NCI-H748 (cell line): ENCODE measurements at regions not wholly inside any gene's neighbourhood (a gene's known extent, or its start where the extent isn't known, plus 50 kb on each side); places are given as distances from the start of the nearest gene placed in this dataset.
"Not testable (repeated sequence)": the region's sequence is repeated elsewhere in the genome, so short reads cannot be mapped to it uniquely, and the experiment has no call there.

ENCODE experiments used
- DNase-seq: peaks from one replicate; lab custom pipeline; 2025; ENCODE audit not compliant: unreplicated experiment; lab: John Stamatoyannopoulos, UW

GRCh38 chr2:31813016-31813415, 197.8 kb downstream of the MEMO1 start:
- DNase-seq, result no peak

DNA sequence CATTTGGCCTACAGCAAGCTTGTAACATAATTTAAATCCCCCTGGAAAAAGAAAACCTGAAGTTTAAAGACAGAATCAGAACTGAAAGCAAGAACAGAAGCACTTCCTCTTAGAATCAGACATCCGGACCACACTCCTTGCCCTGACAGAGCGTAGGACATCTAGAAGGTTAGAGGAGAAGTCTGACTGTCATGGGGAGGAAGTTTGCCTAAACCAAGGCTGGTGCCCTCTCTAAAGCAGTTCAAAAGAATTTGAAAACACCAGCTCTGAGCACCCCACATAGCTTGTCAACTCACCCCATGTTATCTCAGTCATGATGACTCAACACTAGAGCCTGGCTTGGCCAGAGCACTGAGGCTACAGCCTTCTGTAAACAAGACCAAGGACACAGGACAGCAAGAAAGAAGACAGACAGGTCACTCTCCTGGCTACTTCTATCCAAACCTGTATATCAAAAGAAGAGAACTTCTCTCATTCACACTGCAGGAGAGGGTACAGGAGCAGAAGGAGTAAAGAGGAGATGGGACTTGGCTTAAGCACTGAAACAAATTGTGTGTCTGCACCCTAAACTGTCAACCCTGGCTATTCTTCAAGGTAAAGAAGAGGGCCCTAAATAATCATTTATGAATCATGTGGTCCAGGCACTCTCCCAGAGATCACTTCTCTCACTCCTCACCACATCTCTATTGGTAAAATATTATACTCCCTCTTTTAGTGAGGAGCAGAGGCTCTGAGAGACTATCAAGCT, 198.6 kb downstream of the MEMO1 start:
- DNase-seq, result no peak

- no peak for DNase-seq
Measured at GRCh38 chr2:31811482-31811881, 199.3 kb downstream of the MEMO1 start.

DNA sequence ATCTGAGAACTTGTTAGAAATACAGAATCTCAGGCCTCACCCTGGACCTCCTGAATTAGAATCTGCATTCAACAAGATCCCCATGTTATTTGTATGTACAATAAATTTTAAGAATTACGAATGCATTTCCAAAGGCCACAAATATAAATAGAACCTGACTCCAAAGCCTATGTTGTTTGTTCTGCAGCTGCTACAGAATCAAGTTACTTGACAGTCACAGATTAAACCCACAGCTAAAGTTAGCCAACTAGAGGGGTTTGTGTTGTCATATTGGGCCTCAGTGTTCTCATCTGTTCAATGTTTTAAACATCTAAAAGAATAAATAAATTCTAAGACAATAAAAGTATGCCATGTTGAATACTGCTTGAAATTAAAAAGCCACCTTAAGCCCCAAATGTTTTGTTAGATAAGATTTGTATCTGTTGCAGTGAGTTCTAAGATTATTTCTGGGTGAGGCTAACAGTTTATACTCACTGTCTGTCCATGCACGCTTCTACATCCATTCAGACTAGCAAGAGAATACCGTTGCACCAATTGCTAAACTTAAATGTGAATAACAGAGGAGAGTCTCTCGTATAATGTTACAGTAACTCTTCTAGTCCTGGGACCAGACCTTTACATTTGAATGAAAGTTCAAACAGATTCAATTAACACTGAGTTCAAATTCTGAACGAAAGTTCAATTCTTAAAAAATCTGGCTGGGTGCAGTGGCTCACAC, 200.4 kb downstream of the MEMO1 start:
- no peak for DNase-seq

DNA sequence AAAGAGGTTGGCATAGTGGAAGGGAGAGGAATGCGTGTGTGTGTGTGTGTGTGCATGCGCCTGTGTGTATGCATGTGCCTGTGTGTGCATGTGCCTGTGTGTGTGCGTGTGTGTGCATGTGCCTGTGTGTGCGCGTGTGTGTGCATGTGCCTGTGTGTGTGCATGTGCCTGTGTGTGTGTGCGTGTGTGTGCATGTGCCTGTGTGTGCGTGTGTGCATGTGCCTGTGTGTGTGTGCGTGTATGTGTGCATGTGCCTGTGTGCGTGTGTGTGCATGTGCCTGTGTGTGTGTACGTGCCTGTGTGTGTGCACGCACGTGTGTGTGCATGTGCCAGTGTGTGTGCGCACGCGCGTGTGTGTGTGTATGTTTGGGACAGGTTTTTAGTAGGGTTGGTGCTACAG, 205.1 kb downstream of the MEMO1 start:
- DNase-seq, result no peak

GRCh38 chr2:31803481-31804153, 207.2 kb downstream of the MEMO1 start:
- not testable (repeated sequence) for DNase-seq

DNA sequence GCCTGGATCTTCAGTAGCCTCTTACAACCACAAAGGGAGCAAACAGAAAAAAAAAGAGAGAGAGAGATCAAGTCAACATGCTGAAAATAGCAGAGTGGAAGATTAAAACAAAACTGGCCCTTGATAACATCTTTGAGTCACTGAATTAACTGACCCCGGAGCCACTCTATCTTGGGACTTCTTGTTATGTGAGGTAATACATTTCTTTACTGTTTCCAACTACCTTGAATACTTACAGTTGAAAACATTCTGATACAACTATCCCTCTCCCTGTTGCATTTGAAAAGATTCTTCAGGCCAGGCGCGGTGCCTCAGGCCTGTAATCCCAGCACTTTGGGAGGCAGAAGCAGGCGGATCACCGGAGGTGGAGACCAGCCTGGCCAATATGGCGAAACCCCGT, 208.1 kb downstream of the MEMO1 start:
- no peak for DNase-seq

DNA sequence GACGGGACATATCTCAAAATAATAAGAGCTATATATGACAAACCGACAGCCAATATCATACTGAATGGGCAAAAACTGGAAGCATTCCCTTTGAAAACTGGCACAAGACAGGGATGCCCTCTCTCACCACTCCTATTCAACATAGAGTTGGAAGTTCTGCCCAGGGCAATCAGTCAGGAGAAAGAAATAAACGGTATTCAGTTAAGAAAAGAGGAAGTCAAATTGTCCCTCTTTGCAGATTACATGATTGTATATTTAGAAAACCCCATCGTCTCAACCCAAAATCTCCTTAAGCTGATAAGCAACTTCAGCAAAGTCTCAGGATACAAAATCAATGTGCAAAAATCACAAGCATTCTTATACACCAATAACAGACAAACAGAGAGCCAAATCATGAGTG, 211.5 kb downstream of the MEMO1 start:
- DNase-seq, result not testable (repeated sequence)

- no peak for DNase-seq
Measured at GRCh38 chr2:31788273-31788672, 207.5 kb upstream of the SRD5A2 start.

- DNase-seq, result no peak
Measured at GRCh38 chr2:31785876-31786275, 205.1 kb upstream of the SRD5A2 start.

- no peak for DNase-seq
Measured at GRCh38 chr2:31784868-31785267, 204.1 kb upstream of the SRD5A2 start.

GRCh38 chr2:31783446-31784091, 202.8 kb upstream of the SRD5A2 start:
- DNase-seq, result not testable (repeated sequence)

GRCh38 chr2:31778153-31778552, 197.4 kb upstream of the SRD5A2 start:
- DNase-seq, result no peak

- no peak for DNase-seq
Measured at GRCh38 chr2:31770741-31771140, 190.0 kb upstream of the SRD5A2 start.

DNA sequence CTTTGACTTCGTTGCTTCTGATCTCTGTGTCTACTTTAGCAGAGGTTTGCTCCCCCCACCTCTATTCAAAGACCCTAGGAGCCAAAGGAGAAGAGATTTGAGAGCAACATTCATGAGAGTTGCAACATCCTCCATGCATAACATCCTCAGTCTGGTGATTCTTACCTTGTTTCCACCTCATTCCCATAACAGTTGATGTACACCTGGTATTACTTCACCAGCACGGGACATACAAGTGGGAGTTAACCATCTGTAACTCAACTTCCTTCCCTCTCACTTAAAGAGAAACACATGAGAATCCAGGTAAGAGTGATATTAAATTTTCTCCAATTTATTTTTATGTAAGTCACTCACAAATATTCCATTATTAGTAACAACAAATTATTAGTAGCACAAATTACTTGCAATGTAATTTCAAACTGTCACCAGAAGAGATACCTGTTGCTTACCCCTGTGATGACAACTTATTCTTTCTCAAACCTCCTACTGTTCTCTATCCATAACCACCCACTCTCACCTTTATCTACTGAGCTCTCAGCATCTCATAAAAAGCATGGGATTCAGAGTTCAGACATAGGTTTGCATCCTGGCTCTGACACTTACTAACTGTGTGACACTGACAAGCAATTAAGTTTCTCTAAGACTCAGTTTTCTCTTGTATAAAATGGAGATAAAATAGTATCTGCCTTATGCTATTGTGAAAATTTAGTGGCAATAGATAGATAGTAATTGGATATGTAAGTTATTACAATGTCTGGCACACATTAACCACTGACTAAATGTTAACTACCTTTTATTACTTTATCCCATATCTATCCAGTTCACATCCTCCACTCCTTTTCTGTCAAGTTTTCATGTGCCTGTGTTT, 184.6 kb upstream of the SRD5A2 start:
- DNase-seq, result no peak

DNA sequence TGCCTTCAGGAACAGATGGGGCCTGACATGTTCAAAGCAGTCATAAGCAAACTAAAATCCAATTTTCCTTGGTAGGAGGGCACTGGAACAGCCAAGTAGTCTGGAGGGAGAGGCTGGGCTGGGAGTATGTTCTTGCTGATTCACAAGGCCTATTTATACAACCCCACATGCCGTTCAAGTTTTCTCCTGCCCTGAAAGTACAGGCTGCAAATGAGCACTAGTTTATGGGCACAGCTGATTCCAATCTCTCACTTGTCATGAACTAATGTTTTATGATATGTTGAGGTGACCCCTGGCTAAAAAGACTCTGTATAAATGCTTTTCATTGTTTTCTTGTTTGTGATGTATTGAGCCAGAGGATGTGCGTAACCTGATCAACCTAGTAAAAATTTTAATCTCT, 183.4 kb upstream of the SRD5A2 start:
- no peak for DNase-seq

DNA sequence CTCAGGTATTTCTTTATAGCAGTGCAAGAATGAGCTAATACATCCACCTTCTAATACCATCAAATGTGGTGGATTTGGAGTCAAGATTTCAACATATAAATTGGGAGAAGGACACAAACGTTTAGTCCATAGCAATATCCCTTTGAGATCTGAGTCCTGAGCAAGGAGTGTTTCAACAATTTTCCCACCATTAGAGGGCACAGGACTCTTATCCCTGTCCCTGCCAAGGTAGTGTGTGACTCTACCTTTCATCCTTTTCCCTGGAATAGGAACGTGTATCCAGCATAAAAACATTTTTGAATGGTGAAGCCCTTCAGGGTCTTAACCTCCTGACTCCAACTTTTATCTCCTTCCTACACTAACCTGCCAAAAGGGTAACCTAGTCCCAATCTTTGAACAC, 181.3 kb upstream of the SRD5A2 start:
- no peak for DNase-seq

- not testable (repeated sequence) for DNase-seq
Measured at GRCh38 chr2:31757351-31757750, 176.6 kb upstream of the SRD5A2 start.

GRCh38 chr2:31748746-31749145, 168.0 kb upstream of the SRD5A2 start:
- DNase-seq, result not testable (repeated sequence)

DNA sequence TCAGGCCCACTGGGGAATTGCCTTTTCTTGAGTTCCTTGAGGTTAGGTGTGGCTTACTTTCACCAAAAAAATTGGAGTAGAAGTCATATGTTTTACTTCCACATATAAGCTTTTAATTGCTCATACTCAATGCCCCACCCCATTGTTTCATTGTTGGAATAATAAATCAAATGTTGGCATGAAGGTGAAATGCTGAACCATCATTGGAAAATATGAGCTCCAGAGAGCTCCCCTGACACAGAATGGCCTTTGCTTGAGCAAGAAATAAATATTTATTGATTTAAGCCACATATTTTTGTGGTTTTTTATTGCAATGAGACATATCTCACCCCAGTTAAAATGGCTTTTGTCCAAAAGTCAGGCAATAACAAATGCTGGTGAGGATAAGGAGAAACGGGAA, 167.3 kb upstream of the SRD5A2 start:
- DNase-seq, result no peak

DNA sequence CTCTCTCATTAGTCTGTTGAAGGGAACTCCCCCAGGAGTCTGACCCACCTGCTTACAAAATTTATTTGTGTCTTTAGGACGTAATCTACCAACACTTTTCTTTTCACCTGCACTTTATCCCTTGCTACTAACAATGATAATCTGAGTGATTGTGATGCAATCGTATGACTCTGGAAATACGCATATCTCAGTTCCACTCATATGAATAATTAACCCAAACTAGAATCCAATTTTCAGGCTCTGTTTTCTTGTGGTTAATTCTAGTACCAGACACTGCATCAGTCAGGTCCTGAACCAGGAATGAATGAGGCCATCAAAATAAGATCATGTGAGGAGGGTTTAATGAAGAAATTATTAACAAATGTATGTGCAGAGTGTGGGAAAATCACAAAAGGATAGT, 158.4 kb upstream of the SRD5A2 start:
- no peak for DNase-seq
